ENCODE measurements at regions not wholly inside any gene's neighbourhood (a gene's known extent, or its start where the extent isn't known, plus 50 kb on each side); places are given as distances from the start of the nearest gene placed in this dataset.

- Histone ChIP-seq H3K9me3 (ENCODE audit: control insufficient read depth, insufficient read depth, low read length) (peaks cover 8% of the 10 kb centered on the region; the same call in 1 of the 2 replicates), H3K9me2 (replicated peaks; ENCODE audit: control insufficient read depth, low read length) (no peaks in the 10 kb centered on the region), H3K4me3 (ENCODE audit: low read length) (no peak overlapping the region), H3F3A (ENCODE audit: control insufficient read depth, insufficient read depth) (no peaks in the 10 kb centered on the region), H3K79me2 (ENCODE audit: control insufficient read depth, low read length) (no peaks in the 10 kb centered on the region), H4K20me1 (ENCODE audit: control insufficient read depth, insufficient read depth, low read depth, low read length) (no peaks in the 10 kb centered on the region), H3K27me3 (ENCODE audit: control insufficient read depth, low read length) (no peaks in the 10 kb centered on the region), H3K4me1 (ENCODE audit: control insufficient read depth, low read length) (no peaks in the 10 kb centered on the region), H3K4me2 (ENCODE audit: low read length) (no peak overlapping the region), H3K36me3 (ENCODE audit: control insufficient read depth, low read length) (no peaks in the 10 kb centered on the region), H3K27ac (ENCODE audit: low read depth, low read length) (no peak overlapping the region)
- no peak for TF ChIP-seq CTCF (IDR thresholded peaks at IDR 0.05; ENCODE audit: low read depth, low read length, poor library complexity, severe bottlenecking)
- TF ChIP-seq EZH2phosphoT487 (IDR thresholded peaks at IDR 0.05; ENCODE audit: borderline replicate concordance, low read length), result no peak
Measured at GRCh38 chr3:144663456-144664436, 692.1 kb downstream of the DIPK2A start.

- Histone ChIP-seq H3K9me3 (ENCODE audit: control insufficient read depth, insufficient read depth, low read length) (peaks cover 8% of the 10 kb centered on the region; the same call in 1 of the 2 replicates), H3K9me2 (replicated peaks; ENCODE audit: control insufficient read depth, low read length) (no peaks in the 10 kb centered on the region)
Measured at GRCh38 chr3:144665567-144666053, 694.0 kb downstream of the DIPK2A start.

GRCh38 chr3:144670571-144670970 is 698.9 kb downstream of the DIPK2A start:
- no peak overlapping the region for H3K4me3 ChIP-seq (ENCODE audit: low read length)
- H3K9me3 ChIP-seq (ENCODE audit: control insufficient read depth, insufficient read depth, low read length), result no peaks in the 10 kb centered on the region
- TF ChIP-seq EZH2phosphoT487 (IDR thresholded peaks at IDR 0.05; ENCODE audit: borderline replicate concordance, low read length), result no peak
- TF ChIP-seq CTCF (IDR thresholded peaks at IDR 0.05; ENCODE audit: low read depth, low read length, poor library complexity, severe bottlenecking), result no peak

More at GRCh38 chr3:144665567-144666053, 694.0 kb downstream of the DIPK2A start:
- no peaks in the 10 kb centered on the region for H4K20me1 ChIP-seq (ENCODE audit: control insufficient read depth, insufficient read depth, low read depth, low read length)
- TF ChIP-seq CTCF (IDR thresholded peaks at IDR 0.05; ENCODE audit: low read depth, low read length, poor library complexity, severe bottlenecking) (no peak), EZH2phosphoT487 (IDR thresholded peaks at IDR 0.05; ENCODE audit: borderline replicate concordance, low read length) (no peak)
- no peaks in the 10 kb centered on the region for H3K4me1 ChIP-seq (ENCODE audit: control insufficient read depth, low read length)
- H3K36me3 ChIP-seq (ENCODE audit: control insufficient read depth, low read length), result no peaks in the 10 kb centered on the region
- H3K4me2 ChIP-seq (ENCODE audit: low read length), result no peak overlapping the region
- H3K79me2 ChIP-seq (ENCODE audit: control insufficient read depth, low read length), result no peaks in the 10 kb centered on the region
- no peaks in the 10 kb centered on the region for H3K27me3 ChIP-seq (ENCODE audit: control insufficient read depth, low read length)
- H3F3A ChIP-seq (ENCODE audit: control insufficient read depth, insufficient read depth), result no peaks in the 10 kb centered on the region
- no peak overlapping the region for H3K27ac ChIP-seq (ENCODE audit: low read depth, low read length)
- no peak overlapping the region for H3K4me3 ChIP-seq (ENCODE audit: low read length)

More at GRCh38 chr3:144670571-144670970, 698.9 kb downstream of the DIPK2A start:
- no peak overlapping the region for H3K27ac ChIP-seq (ENCODE audit: low read depth, low read length)
- no peaks in the 10 kb centered on the region for H3K27me3 ChIP-seq (ENCODE audit: control insufficient read depth, low read length)
- no peaks in the 10 kb centered on the region for H3K36me3 ChIP-seq (ENCODE audit: control insufficient read depth, low read length)
- no peaks in the 10 kb centered on the region for H3K9me2 ChIP-seq (replicated peaks; ENCODE audit: control insufficient read depth, low read length)
- H4K20me1 ChIP-seq (ENCODE audit: control insufficient read depth, insufficient read depth, low read depth, low read length), result no peaks in the 10 kb centered on the region
- no peaks in the 10 kb centered on the region for H3F3A ChIP-seq (ENCODE audit: control insufficient read depth, insufficient read depth)
- H3K79me2 ChIP-seq (ENCODE audit: control insufficient read depth, low read length), result no peaks in the 10 kb centered on the region
- H3K4me1 ChIP-seq (ENCODE audit: control insufficient read depth, low read length), result no peaks in the 10 kb centered on the region
- no peak overlapping the region for H3K4me2 ChIP-seq (ENCODE audit: low read length)

Data from DOHH2 (cell line).